Adipocyte (in vitro differentiated cells): ENCODE measurements at regions not wholly inside any gene's neighbourhood (a gene's known extent, or its start where the extent isn't known, plus 50 kb on each side); places are given as distances from the start of the nearest gene placed in this dataset.
"Not testable (repeated sequence)": the region's sequence is repeated elsewhere in the genome, so short reads cannot be mapped to it uniquely, and the experiment has no call there.

Experiments
- DNase-seq: peaks from one replicate; pipeline ENCODE4 v3.0.0-alpha.2; 2015; ENCODE audit warnings: low read depth
- H3K27me3 ChIP-seq: replicated peaks from 2 replicates; pipeline ENCODE4 v1.7.0; 2013; ENCODE audit warnings: mild to moderate bottlenecking, low read length, moderate library complexity; ENCODE audit not compliant: control insufficient read depth, insufficient read depth
- H3K36me3 ChIP-seq: 2 replicates; pipeline ENCODE4 v1.7.0; 2013; ENCODE audit warnings: low read length, mild to moderate bottlenecking, moderate library complexity; ENCODE audit not compliant: control insufficient read depth, insufficient read depth, severe bottlenecking
- H3K4me1 ChIP-seq: 2 replicates; pipeline ENCODE4 v1.7.0; 2013; ENCODE audit warnings: mild to moderate bottlenecking, low read length, moderate library complexity; ENCODE audit not compliant: control insufficient read depth, insufficient read depth
- H3K4me3 ChIP-seq: 2 replicates; pipeline ENCODE4 v1.7.0; 2013; ENCODE audit warnings: mild to moderate bottlenecking, low read length, moderate library complexity
- H3K9ac ChIP-seq: 2 replicates; pipeline ENCODE4 v1.7.0; 2013; ENCODE audit warnings: mild to moderate bottlenecking, low read length, moderate library complexity
- H3K9me3 ChIP-seq: 2 replicates; pipeline ENCODE4 v1.7.0; 2013; ENCODE audit warnings: mild to moderate bottlenecking, low read length, moderate library complexity; ENCODE audit not compliant: control insufficient read depth

GRCh38 chr19:37303591-37304171 is 67.2 kb upstream of the ZNF527 start:
- H3K9ac ChIP-seq, result no peak overlapping the region
- no peaks in the 10 kb centered on the region for H3K27me3 ChIP-seq
- H3K4me3 ChIP-seq, result peak overlapping the region; percentile 66
- peaks cover 3% of the 10 kb centered on the region for H3K9me3 ChIP-seq
- H3K36me3 ChIP-seq, result no peaks in the 10 kb centered on the region
- no peak for DNase-seq
- H3K4me1 ChIP-seq, result no peaks in the 10 kb centered on the region

- DNase-seq, result no peak
- H3K9ac ChIP-seq, result no peak overlapping the region
- H3K9me3 ChIP-seq, result peaks cover 3% of the 10 kb centered on the region
- H3K27me3 ChIP-seq, result no peaks in the 10 kb centered on the region
- no peaks in the 10 kb centered on the region for H3K4me1 ChIP-seq
- no peaks in the 10 kb centered on the region for H3K36me3 ChIP-seq
- H3K4me3 ChIP-seq, result peak overlapping the region; percentile 66
Measured at GRCh38 chr19:37304190-37304883, 66.6 kb upstream of the ZNF527 start.

- Histone ChIP-seq H3K9me3 (peaks cover 3% of the 10 kb centered on the region), H3K27me3 (no peaks in the 10 kb centered on the region), H3K4me3 (no peak overlapping the region), H3K4me1 (no peaks in the 10 kb centered on the region), H3K36me3 (no peaks in the 10 kb centered on the region), H3K9ac (no peak overlapping the region)
- DNase-seq, result no peak
Measured at GRCh38 chr19:37304884-37305255, 66.0 kb upstream of the ZNF527 start.

GRCh38 chr19:37306383-37306963 is 64.4 kb upstream of the ZNF527 start:
- H3K36me3 ChIP-seq, result no peaks in the 10 kb centered on the region
- no peaks in the 10 kb centered on the region for H3K27me3 ChIP-seq
- no peaks in the 10 kb centered on the region for H3K4me1 ChIP-seq
- DNase-seq, result no peak
- H3K9ac ChIP-seq, result no peak overlapping the region
- H3K9me3 ChIP-seq, result peaks cover 3% of the 10 kb centered on the region
- no peak overlapping the region for H3K4me3 ChIP-seq

- no peaks in the 10 kb centered on the region for H3K36me3 ChIP-seq
- no peak for DNase-seq
- H3K9me3 ChIP-seq, result peaks cover 3% of the 10 kb centered on the region
- no peak overlapping the region for H3K9ac ChIP-seq
- no peaks in the 10 kb centered on the region for H3K27me3 ChIP-seq
- H3K4me1 ChIP-seq, result no peaks in the 10 kb centered on the region
- no peak overlapping the region for H3K4me3 ChIP-seq
Measured at GRCh38 chr19:37309834-37310575, 60.9 kb upstream of the ZNF527 start.

GRCh38 chr19:37312531-37313334 is 58.2 kb upstream of the ZNF527 start:
- peak overlapping the region; percentile 19 for H3K9ac ChIP-seq
- not testable (repeated sequence) for H3K9me3 ChIP-seq, H3K36me3 ChIP-seq, H3K27me3 ChIP-seq, H3K4me1 ChIP-seq
- peak; percentile 56 for DNase-seq
- H3K4me3 ChIP-seq, result peak overlapping the region; percentile 62

- no peak for DNase-seq
- Histone ChIP-seq H3K36me3 (no peaks in the 10 kb centered on the region), H3K9ac (peak overlapping the region; percentile 19), H3K4me1 (no peaks in the 10 kb centered on the region), H3K4me3 (peak overlapping the region; percentile 62), H3K9me3 (no peaks in the 10 kb centered on the region), H3K27me3 (no peaks in the 10 kb centered on the region)
Measured at GRCh38 chr19:37313335-37313627, 57.6 kb upstream of the ZNF527 start.

- Histone ChIP-seq H3K36me3 (peaks cover 4% of the 10 kb centered on the region), H3K4me1 (peaks cover 4% of the 10 kb centered on the region), H3K27me3 (no peaks in the 10 kb centered on the region), H3K9ac (peak overlapping the region; percentile 97), H3K9me3 (no peaks in the 10 kb centered on the region), H3K4me3 (peak overlapping the region; percentile 99)
- DNase-seq, result peak; percentile 99
Measured at GRCh38 chr19:37317403-37318209, 53.3 kb upstream of the ZNF527 start.

GRCh38 chr19:37320988-37321387 is 49.9 kb upstream of the ZNF527 start:
- H3K4me1 ChIP-seq, H3K9me3 ChIP-seq, H3K9ac ChIP-seq, DNase-seq, H3K4me3 ChIP-seq, H3K27me3 ChIP-seq: not testable (repeated sequence)
- peaks cover 26% of the 10 kb centered on the region for H3K36me3 ChIP-seq
